Epithelial cell of proximal tubule (primary cell): ENCODE measurements at regions not wholly inside any gene's neighbourhood (a gene's known extent, or its start where the extent isn't known, plus 50 kb on each side); places are given as distances from the start of the nearest gene placed in this dataset.
"Not testable (repeated sequence)": the region's sequence is repeated elsewhere in the genome, so short reads cannot be mapped to it uniquely, and the experiment has no call there.

Experiments used
- DNase-seq: peaks from one replicate; pipeline ENCODE4 v3.0.0-alpha.2; 2011; ENCODE audit warnings: low read depth
- H3K4me3 ChIP-seq: 2 replicates; pipeline ENCODE4 v1.5.1; 2011; ENCODE audit warnings: low read depth, mild to moderate bottlenecking, low read length
- CTCF ChIP-seq: conservative IDR thresholded peaks from 2 replicates; pipeline ENCODE4 v1.5.1; 2012; ENCODE audit warnings: low read depth, mild to moderate bottlenecking, low read length

DNA sequence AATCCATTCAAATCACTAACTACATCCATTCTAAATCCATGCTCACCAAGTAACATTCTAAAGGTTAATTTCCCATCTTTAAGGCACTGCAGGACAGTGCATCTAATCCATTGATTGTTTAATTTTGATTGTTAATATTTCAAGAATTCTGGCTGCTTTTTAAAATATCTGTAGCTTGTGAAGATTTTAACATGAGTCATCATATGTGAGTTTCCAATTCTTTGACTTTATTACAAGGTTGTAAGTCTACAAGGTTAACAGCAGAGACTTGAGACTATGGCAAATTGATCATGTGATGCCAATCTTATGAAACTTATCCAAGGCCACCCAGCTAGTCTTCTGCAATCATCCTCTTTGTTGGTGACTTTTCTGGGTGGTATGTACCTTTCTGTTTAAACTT is 349.2 kb upstream of the ZC3H15 start:
- DNase-seq, result no peak
- no peak overlapping the region for H3K4me3 ChIP-seq
- no peak for TF ChIP-seq CTCF

- DNase-seq, result no peak
- TF ChIP-seq CTCF, result no peak
- H3K4me3 ChIP-seq, result no peak overlapping the region
These were observed 347.2 kb upstream of the ZC3H15 start for GRCh38 chr2:186138845-186139244.

DNA sequence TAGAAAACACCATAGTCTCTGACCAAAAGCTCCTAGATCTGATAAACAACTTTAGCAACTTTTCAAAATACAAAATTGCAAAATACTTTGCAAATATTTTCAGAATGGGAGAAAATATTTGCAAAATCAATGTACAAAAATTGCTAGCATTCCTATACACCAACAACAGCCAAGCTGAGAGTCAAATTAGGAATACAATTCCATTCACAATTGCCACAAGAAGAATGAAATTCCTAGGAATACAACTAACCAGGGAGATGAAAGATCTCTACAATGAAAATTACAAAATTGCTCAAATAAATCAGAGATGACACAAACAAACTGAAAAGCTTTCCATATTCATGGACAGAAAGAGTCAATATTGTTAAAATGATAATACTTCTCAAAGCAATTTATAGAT is 327.0 kb upstream of the ZC3H15 start:
- TF ChIP-seq CTCF, result no peak
- H3K4me3 ChIP-seq, result no peak overlapping the region
- no peak for DNase-seq

DNA sequence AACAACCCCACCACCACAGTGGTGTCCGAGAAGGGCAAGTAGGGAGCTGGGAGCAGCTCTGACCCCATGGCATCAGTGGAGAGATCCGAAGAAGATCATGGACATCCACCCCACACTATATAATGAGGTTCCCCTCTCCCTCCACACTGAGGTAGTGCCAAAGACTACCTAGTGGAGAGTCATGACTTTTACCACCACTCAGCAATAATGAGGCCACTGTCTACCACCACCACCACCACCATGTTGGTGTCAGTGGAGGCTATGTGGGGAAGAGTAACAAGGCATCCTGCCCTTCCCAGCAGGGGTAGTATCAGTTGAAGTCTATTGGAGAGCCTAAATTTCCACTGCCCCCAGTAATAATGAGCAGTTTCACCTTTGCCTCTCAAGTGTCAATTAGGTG is 321.7 kb upstream of the ZC3H15 start:
- DNase-seq, result no peak
- no peak overlapping the region for H3K4me3 ChIP-seq
- no peak for TF ChIP-seq CTCF

DNA sequence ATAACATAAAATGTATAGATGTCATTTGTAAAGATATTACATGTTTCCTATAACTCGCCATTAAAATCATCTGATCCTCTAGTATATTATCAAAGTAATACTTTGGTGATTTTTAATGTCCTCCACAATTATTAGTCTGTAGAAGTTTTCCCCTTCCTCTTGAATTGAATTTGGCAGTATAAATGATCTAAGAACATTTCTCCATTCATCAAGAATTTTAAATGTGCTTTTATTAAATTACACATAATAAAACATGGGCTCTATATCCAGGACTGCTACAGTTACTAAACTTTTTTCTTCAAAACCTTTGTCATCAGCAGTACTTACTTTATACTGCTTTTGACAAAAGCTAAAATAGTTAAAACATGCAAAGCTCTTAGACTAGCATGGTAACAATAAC is 315.4 kb upstream of the ZC3H15 start:
- H3K4me3 ChIP-seq, result no peak overlapping the region
- TF ChIP-seq CTCF, result no peak
- no peak for DNase-seq

DNA sequence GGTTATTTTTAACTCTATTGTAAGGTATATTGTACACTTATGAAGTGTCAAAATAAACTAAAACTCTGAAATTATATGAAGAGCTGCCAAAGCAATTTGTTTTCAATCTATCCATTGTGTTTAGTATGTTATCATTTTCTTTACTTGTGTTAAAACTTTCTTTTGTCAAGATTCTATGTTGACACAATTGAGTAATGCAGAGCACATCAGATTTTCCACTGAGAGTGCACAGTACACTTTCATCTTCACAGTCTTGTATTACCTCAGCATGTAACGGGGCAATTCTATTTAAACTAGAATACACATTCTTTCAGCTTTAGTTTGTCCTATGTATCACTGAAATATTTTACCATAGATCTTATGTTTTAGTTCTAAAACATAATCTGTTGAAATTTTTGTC is 304.4 kb upstream of the ZC3H15 start:
- no peak for DNase-seq
- no peak for TF ChIP-seq CTCF
- H3K4me3 ChIP-seq, result no peak overlapping the region

DNA sequence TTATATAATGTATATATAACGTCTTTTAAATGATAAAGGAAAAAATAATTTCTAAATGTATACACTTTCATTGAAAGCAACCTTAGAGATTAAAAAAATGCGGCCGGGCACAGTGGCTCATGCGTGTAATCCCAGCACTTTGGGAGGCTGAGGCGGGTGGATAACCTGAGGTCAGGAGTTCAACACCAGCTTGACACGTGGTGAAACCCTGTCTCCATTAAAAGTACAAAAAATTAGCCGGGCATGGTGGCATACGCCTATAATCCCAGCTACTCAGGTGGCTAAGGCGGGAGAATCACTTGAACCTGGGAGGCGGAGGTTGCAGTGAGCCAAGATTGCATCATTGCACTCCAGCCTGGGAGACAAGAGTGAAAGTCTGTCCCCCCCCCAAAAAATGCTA is 303.7 kb upstream of the ZC3H15 start:
- not testable (repeated sequence) for DNase-seq, H3K4me3 ChIP-seq

DNA sequence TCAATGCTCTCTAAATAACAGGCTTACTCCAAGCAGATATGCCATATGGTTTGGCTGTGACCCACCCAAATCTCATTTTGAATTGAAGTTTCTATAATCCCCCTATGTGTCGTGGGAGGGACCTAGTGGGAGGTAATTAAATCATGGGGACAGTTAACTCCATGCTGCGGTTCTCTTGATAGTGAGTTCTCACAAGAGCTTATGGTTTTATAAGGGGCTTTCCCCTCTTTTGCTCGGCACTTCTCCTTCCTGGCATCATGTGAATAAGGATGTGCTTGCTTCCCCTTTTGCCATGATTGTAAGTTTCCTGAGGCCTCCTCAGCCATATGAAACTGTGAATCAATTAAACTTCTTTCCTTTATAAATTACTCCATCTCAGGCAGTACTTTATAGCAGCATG is 302.7 kb upstream of the ZC3H15 start:
- no peak for DNase-seq
- TF ChIP-seq CTCF, result no peak
- H3K4me3 ChIP-seq, result no peak overlapping the region
